Ishikawa (cell line): ENCODE measurements at regions not wholly inside any gene's neighbourhood (a gene's known extent, or its start where the extent isn't known, plus 50 kb on each side); places are given as distances from the start of the nearest gene placed in this dataset.

ENCODE experiments used
- CEBPB ChIP-seq: IDR thresholded peaks from 2 replicates; pipeline ENCODE4 v1.6.1; 2012
- CREB1 ChIP-seq: IDR thresholded peaks from 2 replicates; pipeline ENCODE4 v1.6.1; 2012; ENCODE audit warnings: low read depth
- EP300 ChIP-seq: IDR thresholded peaks from 2 replicates; pipeline ENCODE4 v1.6.1; 2012; ENCODE audit warnings: borderline replicate concordance
- FOXM1 ChIP-seq: IDR thresholded peaks from 2 replicates; pipeline ENCODE4 v1.6.1; 2012; ENCODE audit warnings: low read depth, borderline replicate concordance
- MAX ChIP-seq: IDR thresholded peaks from 2 replicates; pipeline ENCODE4 v1.6.1; 2012
- TAF1 ChIP-seq: IDR thresholded peaks from 2 replicates; pipeline ENCODE4 v1.6.1; 2012; ENCODE audit warnings: low read depth, mild to moderate bottlenecking
- TCF12 ChIP-seq: IDR thresholded peaks from 2 replicates; pipeline ENCODE4 v1.6.1; 2012; ENCODE audit warnings: low read depth
- YY1 ChIP-seq: IDR thresholded peaks from 2 replicates; pipeline ENCODE4 v1.6.1; 2012; ENCODE audit warnings: low read depth
- ZBTB7A ChIP-seq: IDR thresholded peaks from 2 replicates; pipeline ENCODE4 v1.6.1; 2012; ENCODE audit warnings: low read depth

- TF ChIP-seq CEBPB (no peak), TCF12 (no peak), MAX (no peak), ZBTB7A (no peak), EP300 (no peak), TAF1 (no peak), CREB1 (no peak), YY1 (no peak), FOXM1 (no peak)
Measured at GRCh38 chr1:29669158-29669871, 433.0 kb downstream of the PTPRU start.
